Cardiac fibroblast (primary cell): ENCODE measurements at regions not wholly inside any gene's neighbourhood (a gene's known extent, or its start where the extent isn't known, plus 50 kb on each side); places are given as distances from the start of the nearest gene placed in this dataset.

Experiments used
- DNase-seq, 2 donors: peaks; one replicate each; pipeline versions ENCODE4 v3.0.0 to v3.0.0-alpha.2; 2010; ENCODE audit warnings: low read depth in 2 of 2
- H3K4me3 ChIP-seq, 2 donors: replicated peaks in 1 of 2; 1 replicate in 1 of 2; 2 replicates in 1 of 2; pipeline ENCODE4 v1.5.1; 2011; ENCODE audit warnings: low read depth in 2 of 2, low read length in 2 of 2, mild to moderate bottlenecking in 2 of 2, moderate library complexity in 1 of 2
- CTCF ChIP-seq: IDR thresholded peaks from one replicate; pipeline ENCODE4 v1.5.1; 2011; ENCODE audit warnings: low read depth, mild to moderate bottlenecking, low read length, inconsistent platforms

- no peak for TF ChIP-seq CTCF
- no peak overlapping the region for H3K4me3 ChIP-seq
- no peak for DNase-seq
Measured at GRCh38 chr2:42916324-42916723, 123.9 kb upstream of the HAAO start.

GRCh38 chr2:42914860-42915259 lies 122.5 kb upstream of the HAAO start:
- no peak for DNase-seq
- H3K4me3 ChIP-seq, result no peak overlapping the region
- no peak for TF ChIP-seq CTCF

GRCh38 chr2:42914314-42914713 lies 121.9 kb upstream of the HAAO start:
- no peak for DNase-seq
- TF ChIP-seq CTCF, result no peak
- no peak overlapping the region for H3K4me3 ChIP-seq

GRCh38 chr2:42913280-42913878 lies 121.0 kb upstream of the HAAO start:
- TF ChIP-seq CTCF, result no peak
- DNase-seq, result peak in 1 of 2 donors; percentile 65
- no peak overlapping the region for H3K4me3 ChIP-seq

- no peak for TF ChIP-seq CTCF
- DNase-seq, result no peak
- H3K4me3 ChIP-seq, result no peak overlapping the region
Measured at GRCh38 chr2:42910645-42911405, 118.4 kb upstream of the HAAO start.

- no peak overlapping the region for H3K4me3 ChIP-seq
- TF ChIP-seq CTCF, result no peak
- DNase-seq, result no peak
Measured at GRCh38 chr2:42909966-42910365, 117.6 kb upstream of the HAAO start.
